Right lobe of liver (tissue), 4 donors: ENCODE measurements at regions not wholly inside any gene's neighbourhood (a gene's known extent, or its start where the extent isn't known, plus 50 kb on each side); places are given as distances from the start of the nearest gene placed in this dataset.

Experiments used
- CTCF ChIP-seq, 4 donors: fragments of 200-600 bp in 3 of 4; fragments of 450-650 bp in 1 of 4; IDR thresholded peaks; one replicate each; pipeline versions ENCODE4 v1.5.1 to v1.8.0; 2016 to 2022; ENCODE audit warnings: antibody characterized with exemption in 4 of 4, mild to moderate bottlenecking in 2 of 4
- POLR2A ChIP-seq: fragments of 450-650 bp; IDR thresholded peaks from one replicate; pipeline ENCODE4 v1.6.1; 2017; ENCODE audit warnings: antibody characterized with exemption, mild to moderate bottlenecking
- donor health status: DM: no; HTN: no; CAD: no.
- donor health status: DM: no; HTN: no; CAD: no.
- donor health status: DM: no; HTN: yes; CAD: no.

DNA sequence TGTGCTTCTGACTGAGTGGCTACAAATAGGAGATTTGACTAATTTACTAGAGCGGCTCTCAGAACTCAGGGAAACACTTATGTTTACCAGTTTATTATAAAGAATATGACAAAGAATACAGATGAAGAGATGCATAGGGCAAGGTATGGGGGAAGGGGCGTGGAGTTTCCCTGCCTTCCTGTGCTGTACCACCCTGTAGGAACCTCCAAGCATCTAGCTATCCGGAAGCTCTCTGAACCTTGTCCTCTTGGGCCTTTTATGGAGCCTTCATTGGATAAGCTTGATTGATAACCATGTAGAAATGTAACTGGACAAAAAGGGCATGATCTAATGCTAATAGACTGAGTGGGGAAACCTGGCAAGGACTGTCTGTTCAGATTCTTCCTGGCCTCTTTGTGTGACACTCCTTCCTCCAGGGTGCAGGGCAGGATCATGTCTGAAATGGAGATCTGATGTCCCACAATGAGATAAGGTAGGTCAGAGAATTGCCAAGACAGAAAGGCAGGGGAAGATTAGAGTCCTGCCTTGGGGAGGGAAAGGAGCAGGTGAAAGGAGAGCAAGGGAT, 101.8 kb upstream of the NPAS2 start:
- TF ChIP-seq POLR2A (no peak), CTCF (IDR thresholded peaks at IDR 0.05) (no peak)
